ENCODE measurements at regions not wholly inside any gene's neighbourhood (a gene's known extent, or its start where the extent isn't known, plus 50 kb on each side); places are given as distances from the start of the nearest gene placed in this dataset.

DNA sequence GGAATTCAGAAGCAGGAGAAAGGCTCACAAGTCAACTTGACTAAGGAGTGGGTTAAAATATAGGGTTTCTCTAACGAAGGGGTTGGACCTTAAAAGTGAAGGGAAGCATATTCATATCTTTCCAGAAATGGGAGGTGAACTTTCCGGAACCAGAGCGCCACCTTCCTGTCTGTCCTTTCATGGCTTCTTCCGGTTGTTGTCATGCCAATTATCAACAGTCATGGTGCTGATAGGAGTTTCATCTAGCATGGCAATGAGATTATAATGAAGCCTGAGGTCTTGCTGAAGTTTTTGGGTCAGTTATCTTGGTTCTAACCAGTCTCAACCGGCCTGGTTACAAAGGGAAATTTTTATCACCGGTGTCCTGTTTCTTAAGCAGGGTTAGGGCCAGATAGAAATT is 162.9 kb upstream of the NBEA start:
- no peaks in the 10 kb centered on the region for H3K9me3 ChIP-seq (ENCODE audit: control insufficient read depth in 1 of 2, low read length in 2 of 2)
- H3K9ac ChIP-seq (ENCODE audit: low read depth in 1 of 2, low read length in 2 of 2), result no peak overlapping the region
- H3K4me1 ChIP-seq (ENCODE audit: control insufficient read depth in 1 of 2, insufficient read depth in 2 of 2, low read length in 2 of 2), result no peaks in the 10 kb centered on the region
- no peaks in the 10 kb centered on the region for H3K36me3 ChIP-seq (ENCODE audit: control insufficient read depth in 1 of 2, insufficient read depth in 2 of 2, low read length in 2 of 2)
- no peak overlapping the region for H3K27ac ChIP-seq (ENCODE audit: low read depth, low read length)
- no peaks in the 10 kb centered on the region for H3K27me3 ChIP-seq (ENCODE audit: control insufficient read depth in 1 of 2, insufficient read depth in 2 of 2, low read length in 2 of 2)
- no peak overlapping the region for H3K4me3 ChIP-seq (ENCODE audit: low read depth in 1 of 2, low read length in 2 of 2)

GRCh38 chr13:34793301-34793700 is 148.8 kb upstream of the NBEA start:
- Histone ChIP-seq H3K4me3 (ENCODE audit: low read depth in 1 of 2, low read length in 2 of 2) (no peak overlapping the region), H3K27ac (ENCODE audit: low read depth, low read length) (no peak overlapping the region), H3K36me3 (ENCODE audit: control insufficient read depth in 1 of 2, insufficient read depth in 2 of 2, low read length in 2 of 2) (no peaks in the 10 kb centered on the region), H3K4me1 (ENCODE audit: control insufficient read depth in 1 of 2, insufficient read depth in 2 of 2, low read length in 2 of 2) (no peaks in the 10 kb centered on the region), H3K9ac (ENCODE audit: low read depth in 1 of 2, low read length in 2 of 2) (no peak overlapping the region), H3K27me3 (ENCODE audit: control insufficient read depth in 1 of 2, insufficient read depth in 2 of 2, low read length in 2 of 2) (no peaks in the 10 kb centered on the region), H3K9me3 (ENCODE audit: control insufficient read depth in 1 of 2, low read length in 2 of 2) (peaks cover 0 to 12% of the 10 kb centered on the region in 2 donors)

- no peak overlapping the region for H3K27ac ChIP-seq (ENCODE audit: low read depth, low read length)
- no peaks in the 10 kb centered on the region for H3K9me3 ChIP-seq (ENCODE audit: control insufficient read depth in 1 of 2, low read length in 2 of 2)
- H3K36me3 ChIP-seq (ENCODE audit: control insufficient read depth in 1 of 2, insufficient read depth in 2 of 2, low read length in 2 of 2), result no peaks in the 10 kb centered on the region
- no peak overlapping the region for H3K9ac ChIP-seq (ENCODE audit: low read depth in 1 of 2, low read length in 2 of 2)
- H3K27me3 ChIP-seq (ENCODE audit: control insufficient read depth in 1 of 2, insufficient read depth in 2 of 2, low read length in 2 of 2), result no peaks in the 10 kb centered on the region
- H3K4me3 ChIP-seq (ENCODE audit: low read depth in 1 of 2, low read length in 2 of 2), result no peak overlapping the region
- no peaks in the 10 kb centered on the region for H3K4me1 ChIP-seq (ENCODE audit: control insufficient read depth in 1 of 2, insufficient read depth in 2 of 2, low read length in 2 of 2)
Observed at GRCh38 chr13:34803756-34804155, 138.3 kb upstream of the NBEA start.

DNA sequence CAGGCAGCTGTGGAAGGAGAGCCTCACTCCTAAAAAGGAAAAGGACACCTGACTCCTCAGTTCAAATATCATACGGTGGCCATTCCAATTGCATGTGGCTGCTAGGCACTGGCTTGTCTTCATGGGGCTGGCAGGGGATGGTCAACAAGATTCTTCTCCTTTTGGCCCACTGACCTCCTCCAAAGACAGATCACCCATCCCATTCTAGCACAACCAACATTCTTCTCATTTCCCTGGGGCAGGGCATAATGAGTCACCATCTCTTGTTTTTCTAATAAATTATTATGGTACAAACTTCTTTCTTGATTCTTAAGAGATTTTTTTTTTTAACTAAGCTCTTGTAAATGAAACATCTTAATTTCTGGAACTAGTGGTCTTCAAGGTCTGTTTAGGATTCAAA is 136.7 kb upstream of the NBEA start:
- Histone ChIP-seq H3K4me3 (ENCODE audit: low read depth in 1 of 2, low read length in 2 of 2) (no peak overlapping the region), H3K4me1 (ENCODE audit: control insufficient read depth in 1 of 2, insufficient read depth in 2 of 2, low read length in 2 of 2) (no peaks in the 10 kb centered on the region), H3K9me3 (ENCODE audit: control insufficient read depth in 1 of 2, low read length in 2 of 2) (no peaks in the 10 kb centered on the region), H3K9ac (ENCODE audit: low read depth in 1 of 2, low read length in 2 of 2) (no peak overlapping the region), H3K27ac (ENCODE audit: low read depth, low read length) (no peak overlapping the region), H3K36me3 (ENCODE audit: control insufficient read depth in 1 of 2, insufficient read depth in 2 of 2, low read length in 2 of 2) (no peaks in the 10 kb centered on the region), H3K27me3 (ENCODE audit: control insufficient read depth in 1 of 2, insufficient read depth in 2 of 2, low read length in 2 of 2) (no peaks in the 10 kb centered on the region)

- no peak overlapping the region for H3K4me3 ChIP-seq (ENCODE audit: low read depth in 1 of 2, low read length in 2 of 2)
- H3K4me1 ChIP-seq (ENCODE audit: control insufficient read depth in 1 of 2, insufficient read depth in 2 of 2, low read length in 2 of 2), result no peaks in the 10 kb centered on the region
- no peak overlapping the region for H3K9ac ChIP-seq (ENCODE audit: low read depth in 1 of 2, low read length in 2 of 2)
- peaks cover 0 to 4% of the 10 kb centered on the region in 2 donors for H3K9me3 ChIP-seq (ENCODE audit: control insufficient read depth in 1 of 2, low read length in 2 of 2)
- H3K27ac ChIP-seq (ENCODE audit: low read depth, low read length), result no peak overlapping the region
- no peaks in the 10 kb centered on the region for H3K36me3 ChIP-seq (ENCODE audit: control insufficient read depth in 1 of 2, insufficient read depth in 2 of 2, low read length in 2 of 2)
- H3K27me3 ChIP-seq (ENCODE audit: control insufficient read depth in 1 of 2, insufficient read depth in 2 of 2, low read length in 2 of 2), result no peaks in the 10 kb centered on the region
Observed at GRCh38 chr13:34808649-34809048, 133.4 kb upstream of the NBEA start.

DNA sequence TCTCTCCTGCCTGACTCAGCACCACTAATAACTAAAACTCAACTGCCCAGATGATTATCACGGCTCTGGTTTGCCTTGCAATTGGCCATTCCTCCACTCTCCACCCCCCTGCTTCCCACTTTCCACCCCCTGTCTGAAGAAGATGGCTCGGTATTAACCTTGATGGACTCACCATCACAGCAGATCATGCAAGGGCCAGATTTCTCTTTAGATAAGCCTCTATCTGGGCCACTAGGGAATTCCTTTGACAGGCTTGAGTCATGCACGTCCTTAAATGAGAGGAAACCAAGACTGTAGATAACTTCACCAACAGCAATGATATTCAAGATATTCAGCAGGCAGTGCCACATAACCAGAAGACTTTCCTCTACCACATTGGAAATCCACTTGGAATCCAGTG is 131.1 kb upstream of the NBEA start:
- Histone ChIP-seq H3K9ac (ENCODE audit: low read depth in 1 of 2, low read length in 2 of 2) (no peak overlapping the region), H3K4me3 (ENCODE audit: low read depth in 1 of 2, low read length in 2 of 2) (no peak overlapping the region), H3K4me1 (ENCODE audit: control insufficient read depth in 1 of 2, insufficient read depth in 2 of 2, low read length in 2 of 2) (no peaks in the 10 kb centered on the region), H3K27me3 (ENCODE audit: control insufficient read depth in 1 of 2, insufficient read depth in 2 of 2, low read length in 2 of 2) (no peaks in the 10 kb centered on the region), H3K27ac (ENCODE audit: low read depth, low read length) (no peak overlapping the region), H3K9me3 (ENCODE audit: control insufficient read depth in 1 of 2, low read length in 2 of 2) (peaks cover 0 to 4% of the 10 kb centered on the region in 2 donors), H3K36me3 (ENCODE audit: control insufficient read depth in 1 of 2, insufficient read depth in 2 of 2, low read length in 2 of 2) (no peaks in the 10 kb centered on the region)

DNA sequence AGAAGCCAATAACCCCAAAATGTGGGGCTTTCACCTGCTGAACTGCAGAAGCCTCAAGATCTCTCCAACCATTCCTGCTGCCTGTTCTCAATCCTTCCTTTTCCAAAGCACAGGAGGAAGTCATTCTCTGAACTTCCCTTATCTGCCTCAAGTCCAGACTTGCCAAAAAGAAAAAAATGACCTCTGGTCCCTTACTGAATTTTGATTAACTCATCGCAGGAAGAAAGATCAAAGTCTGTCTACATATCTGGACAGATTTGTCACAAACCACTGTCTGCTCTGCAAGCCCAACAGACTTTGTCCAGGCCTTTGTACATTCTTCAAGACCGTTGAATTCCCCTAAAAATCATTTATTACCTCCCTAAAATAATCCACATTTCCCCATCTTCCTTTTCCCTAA is 126.5 kb upstream of the NBEA start:
- peaks cover 0 to 4% of the 10 kb centered on the region in 2 donors for H3K9me3 ChIP-seq (ENCODE audit: control insufficient read depth in 1 of 2, low read length in 2 of 2)
- no peaks in the 10 kb centered on the region for H3K4me1 ChIP-seq (ENCODE audit: control insufficient read depth in 1 of 2, insufficient read depth in 2 of 2, low read length in 2 of 2)
- H3K36me3 ChIP-seq (ENCODE audit: control insufficient read depth in 1 of 2, insufficient read depth in 2 of 2, low read length in 2 of 2), result no peaks in the 10 kb centered on the region
- H3K27me3 ChIP-seq (ENCODE audit: control insufficient read depth in 1 of 2, insufficient read depth in 2 of 2, low read length in 2 of 2), result no peaks in the 10 kb centered on the region
- no peak overlapping the region for H3K9ac ChIP-seq (ENCODE audit: low read depth in 1 of 2, low read length in 2 of 2)
- no peak overlapping the region for H3K27ac ChIP-seq (ENCODE audit: low read depth, low read length)
- H3K4me3 ChIP-seq (ENCODE audit: low read depth in 1 of 2, low read length in 2 of 2), result no peak overlapping the region

GRCh38 chr13:34816245-34816884 is 125.7 kb upstream of the NBEA start:
- H3K9ac ChIP-seq (ENCODE audit: low read depth in 1 of 2, low read length in 2 of 2), result no peak overlapping the region
- H3K9me3 ChIP-seq (ENCODE audit: control insufficient read depth in 1 of 2, low read length in 2 of 2), result peaks cover 0 to 4% of the 10 kb centered on the region in 2 donors
- no peaks in the 10 kb centered on the region for H3K27me3 ChIP-seq (ENCODE audit: control insufficient read depth in 1 of 2, insufficient read depth in 2 of 2, low read length in 2 of 2)
- H3K4me1 ChIP-seq (ENCODE audit: control insufficient read depth in 1 of 2, insufficient read depth in 2 of 2, low read length in 2 of 2), result no peaks in the 10 kb centered on the region
- no peak overlapping the region for H3K4me3 ChIP-seq (ENCODE audit: low read depth in 1 of 2, low read length in 2 of 2)
- H3K36me3 ChIP-seq (ENCODE audit: control insufficient read depth in 1 of 2, insufficient read depth in 2 of 2, low read length in 2 of 2), result no peaks in the 10 kb centered on the region
- H3K27ac ChIP-seq (ENCODE audit: low read depth, low read length), result no peak overlapping the region

DNA sequence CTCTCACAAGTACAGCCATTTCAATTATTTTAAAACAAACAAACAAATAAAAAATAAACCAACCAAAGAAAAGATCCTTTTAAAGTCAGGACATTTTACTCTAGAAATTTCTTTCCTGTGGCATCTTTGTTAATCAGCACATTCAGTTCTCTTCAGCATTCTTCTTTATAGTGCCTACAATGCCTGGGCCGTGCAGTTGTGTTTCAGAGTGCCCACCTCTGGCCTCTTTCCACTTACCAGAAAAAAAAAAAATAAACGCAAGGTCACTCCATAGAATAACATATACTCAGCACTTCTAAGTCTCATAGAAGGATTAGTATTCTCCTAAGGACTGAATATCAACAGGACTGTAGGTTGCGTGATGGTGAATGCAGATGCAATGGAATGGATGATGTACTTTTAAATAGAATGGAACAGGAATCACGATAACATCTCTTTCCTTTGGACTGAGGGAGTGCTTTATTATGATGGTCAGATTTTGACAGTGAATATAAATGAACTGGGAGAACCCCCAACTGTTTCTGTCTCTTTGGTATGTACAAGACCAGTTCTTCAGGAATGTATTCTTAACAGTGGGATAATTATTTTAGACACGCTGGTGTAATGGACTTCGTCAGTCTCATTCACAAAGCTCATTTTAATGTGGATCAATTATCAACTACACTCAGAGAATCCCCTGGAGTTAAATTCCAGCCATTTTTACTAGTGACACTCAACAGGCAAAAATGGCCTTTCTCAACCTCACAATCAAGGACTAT is 125.0 kb upstream of the NBEA start:
- H3K27ac ChIP-seq (ENCODE audit: low read depth, low read length), result no peak overlapping the region

GRCh38 chr13:34822650-34823049 is 119.4 kb upstream of the NBEA start:
- no peak overlapping the region for H3K9ac ChIP-seq (ENCODE audit: low read depth in 1 of 2, low read length in 2 of 2)
- H3K27me3 ChIP-seq (ENCODE audit: control insufficient read depth in 1 of 2, insufficient read depth in 2 of 2, low read length in 2 of 2), result no peaks in the 10 kb centered on the region
- no peak overlapping the region for H3K4me3 ChIP-seq (ENCODE audit: low read depth in 1 of 2, low read length in 2 of 2)
- H3K36me3 ChIP-seq (ENCODE audit: control insufficient read depth in 1 of 2, insufficient read depth in 2 of 2, low read length in 2 of 2), result no peaks in the 10 kb centered on the region
- H3K9me3 ChIP-seq (ENCODE audit: control insufficient read depth in 1 of 2, low read length in 2 of 2), result no peaks in the 10 kb centered on the region
- no peak overlapping the region for H3K27ac ChIP-seq (ENCODE audit: low read depth, low read length)
- no peaks in the 10 kb centered on the region for H3K4me1 ChIP-seq (ENCODE audit: control insufficient read depth in 1 of 2, insufficient read depth in 2 of 2, low read length in 2 of 2)

More for the DNA sequence above, 125.0 kb upstream of the NBEA start:
- Histone ChIP-seq H3K4me3 (ENCODE audit: low read depth in 1 of 2, low read length in 2 of 2) (no peak overlapping the region), H3K4me1 (ENCODE audit: control insufficient read depth in 1 of 2, insufficient read depth in 2 of 2, low read length in 2 of 2) (no peaks in the 10 kb centered on the region), H3K27me3 (ENCODE audit: control insufficient read depth in 1 of 2, insufficient read depth in 2 of 2, low read length in 2 of 2) (no peaks in the 10 kb centered on the region), H3K9me3 (ENCODE audit: control insufficient read depth in 1 of 2, low read length in 2 of 2) (peaks cover 0 to 4% of the 10 kb centered on the region in 2 donors), H3K9ac (ENCODE audit: low read depth in 1 of 2, low read length in 2 of 2) (no peak overlapping the region), H3K36me3 (ENCODE audit: control insufficient read depth in 1 of 2, insufficient read depth in 2 of 2, low read length in 2 of 2) (no peaks in the 10 kb centered on the region)

All from duodenal mucosa (tissue), 2 donors.